Testis (tissue), 2 donors: ENCODE measurements at regions not wholly inside any gene's neighbourhood (a gene's known extent, or its start where the extent isn't known, plus 50 kb on each side); places are given as distances from the start of the nearest gene placed in this dataset.

Source experiments
- POLR2A ChIP-seq: fragments of 450-650 bp; IDR thresholded peaks from one replicate; pipeline ENCODE4 v1.6.1; 2017; ENCODE audit warnings: antibody characterized with exemption, mild to moderate bottlenecking, moderate library complexity
- TF ChIP-seq, protein P1 (sequence below), 3 experiments: fragments of 450-650 bp in 2 of 3; fragments of 200-600 bp in 1 of 3; sonication (generic) in 1 of 3; IDR thresholded peaks; one replicate each; pipeline ENCODE4 v1.5.1; 2016 to 2019; ENCODE audit warnings: antibody characterized with exemption in 3 of 3, mild to moderate bottlenecking in 2 of 3, moderate library complexity in 1 of 3

DNA sequence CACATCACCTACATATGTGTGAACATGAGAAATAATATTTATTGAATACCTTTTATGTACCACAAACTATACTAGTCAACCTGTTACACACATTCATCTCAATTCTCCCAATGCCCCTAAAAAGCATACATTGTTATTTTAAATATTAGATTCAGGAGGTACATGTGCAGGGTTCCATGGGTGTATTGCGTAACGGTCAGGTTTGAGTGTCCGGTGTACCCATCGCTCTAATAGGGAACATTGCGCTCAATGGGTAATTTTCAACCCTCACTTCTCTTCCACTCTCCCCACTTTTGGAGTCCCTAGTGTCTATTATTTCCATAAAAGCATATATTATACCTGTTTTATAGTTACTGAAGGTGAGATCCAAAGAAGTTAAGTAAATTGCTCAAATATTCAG lies 82.0 kb downstream of the IFI44 start:
- no peak for TF ChIP-seq POLR2A
- TF ChIP-seq, protein P1, sequence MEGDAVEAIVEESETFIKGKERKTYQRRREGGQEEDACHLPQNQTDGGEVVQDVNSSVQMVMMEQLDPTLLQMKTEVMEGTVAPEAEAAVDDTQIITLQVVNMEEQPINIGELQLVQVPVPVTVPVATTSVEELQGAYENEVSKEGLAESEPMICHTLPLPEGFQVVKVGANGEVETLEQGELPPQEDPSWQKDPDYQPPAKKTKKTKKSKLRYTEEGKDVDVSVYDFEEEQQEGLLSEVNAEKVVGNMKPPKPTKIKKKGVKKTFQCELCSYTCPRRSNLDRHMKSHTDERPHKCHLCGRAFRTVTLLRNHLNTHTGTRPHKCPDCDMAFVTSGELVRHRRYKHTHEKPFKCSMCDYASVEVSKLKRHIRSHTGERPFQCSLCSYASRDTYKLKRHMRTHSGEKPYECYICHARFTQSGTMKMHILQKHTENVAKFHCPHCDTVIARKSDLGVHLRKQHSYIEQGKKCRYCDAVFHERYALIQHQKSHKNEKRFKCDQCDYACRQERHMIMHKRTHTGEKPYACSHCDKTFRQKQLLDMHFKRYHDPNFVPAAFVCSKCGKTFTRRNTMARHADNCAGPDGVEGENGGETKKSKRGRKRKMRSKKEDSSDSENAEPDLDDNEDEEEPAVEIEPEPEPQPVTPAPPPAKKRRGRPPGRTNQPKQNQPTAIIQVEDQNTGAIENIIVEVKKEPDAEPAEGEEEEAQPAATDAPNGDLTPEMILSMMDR (IDR thresholded peaks at IDR 0.05), result no peak
